Skeletal muscle satellite cell (primary cell): ENCODE measurements at regions not wholly inside any gene's neighbourhood (a gene's known extent, or its start where the extent isn't known, plus 50 kb on each side); places are given as distances from the start of the nearest gene placed in this dataset.
"Not testable (repeated sequence)": the region's sequence is repeated elsewhere in the genome, so short reads cannot be mapped to it uniquely, and the experiment has no call there.

ENCODE experiments used
- H3K27me3 ChIP-seq: 2 replicates; pipeline ENCODE4 v1.7.0; 2013; ENCODE audit warnings: low read length; ENCODE audit not compliant: control insufficient read depth, insufficient read depth
- H3K36me3 ChIP-seq: 2 replicates; pipeline ENCODE4 v1.7.0; 2013; ENCODE audit warnings: mild to moderate bottlenecking, control low read depth, low read length; ENCODE audit not compliant: insufficient read depth
- H3K4me1 ChIP-seq: 2 replicates; pipeline ENCODE4 v1.7.0; 2013; ENCODE audit warnings: low read length; ENCODE audit not compliant: control insufficient read depth, insufficient read depth
- H3K4me2 ChIP-seq: 2 replicates; pipeline ENCODE4 v1.7.0; 2013; ENCODE audit warnings: mild to moderate bottlenecking, low read length
- H3K4me3 ChIP-seq: 2 replicates; pipeline ENCODE4 v1.7.0; 2013; ENCODE audit warnings: low read length
- H3K9ac ChIP-seq: 2 replicates; pipeline ENCODE4 v1.7.0; 2013; ENCODE audit warnings: mild to moderate bottlenecking, low read depth, low read length, moderate library complexity
- H3K9me3 ChIP-seq: replicated peaks from 2 replicates; pipeline ENCODE4 v1.7.0; 2013; ENCODE audit warnings: mild to moderate bottlenecking, control low read depth, low read length

DNA sequence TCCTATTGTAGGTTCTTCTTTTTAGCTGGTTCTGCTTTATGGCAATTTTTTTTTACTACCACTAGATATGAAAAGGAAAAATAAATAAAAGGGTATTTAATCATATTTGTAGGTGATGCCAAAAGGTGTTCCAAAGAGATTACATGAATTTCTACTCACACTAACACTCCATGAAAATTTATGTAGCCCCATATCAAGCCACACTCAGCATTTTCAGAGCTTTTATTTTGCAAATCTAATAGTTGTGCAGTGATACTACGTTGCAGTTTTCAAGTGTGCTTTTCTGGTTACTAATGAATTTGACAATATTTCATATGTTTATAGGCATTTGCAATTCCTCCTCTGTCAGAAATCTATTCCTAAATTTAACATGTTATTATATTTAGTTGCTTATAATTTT is 363.9 kb upstream of the TMEFF2 start:
- no peak overlapping the region for H3K9ac ChIP-seq
- H3K4me1 ChIP-seq = no peaks in the 10 kb centered on the region
- no peak overlapping the region for H3K4me2 ChIP-seq
- no peaks in the 10 kb centered on the region for H3K27me3 ChIP-seq
- H3K9me3 ChIP-seq = no peaks in the 10 kb centered on the region
- no peaks in the 10 kb centered on the region for H3K36me3 ChIP-seq
- H3K4me3 ChIP-seq = no peak overlapping the region

GRCh38 chr2:192555740-192556139 is 361.0 kb upstream of the TMEFF2 start:
- no peaks in the 10 kb centered on the region for H3K36me3 ChIP-seq
- no peaks in the 10 kb centered on the region for H3K9me3 ChIP-seq
- H3K27me3 ChIP-seq = no peaks in the 10 kb centered on the region
- H3K4me3 ChIP-seq = no peak overlapping the region
- no peak overlapping the region for H3K4me2 ChIP-seq
- no peaks in the 10 kb centered on the region for H3K4me1 ChIP-seq
- H3K9ac ChIP-seq = no peak overlapping the region

DNA sequence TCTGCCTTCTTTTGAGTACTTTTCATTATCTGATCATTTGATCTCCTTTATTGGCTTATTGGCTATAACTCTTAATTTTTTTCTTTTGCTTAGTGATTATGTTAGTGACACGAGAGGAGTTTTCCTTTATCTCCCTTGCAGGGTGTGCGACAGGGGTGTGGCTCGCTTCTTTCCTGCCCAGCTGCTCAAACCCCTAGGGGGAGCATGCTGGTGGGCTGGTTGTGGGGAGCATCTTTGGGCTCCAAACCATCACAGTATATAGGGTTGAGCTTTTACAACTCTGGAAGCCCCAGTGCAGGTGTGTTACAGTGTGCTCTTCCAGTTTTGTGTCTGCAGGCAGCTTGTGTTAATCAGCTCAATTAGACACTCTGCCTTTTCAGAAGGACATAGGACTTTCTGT is 357.0 kb upstream of the TMEFF2 start:
- Histone ChIP-seq H3K27me3 (no peaks in the 10 kb centered on the region), H3K36me3 (no peaks in the 10 kb centered on the region), H3K4me1 (no peaks in the 10 kb centered on the region), H3K9ac (no peak overlapping the region), H3K4me3 (no peak overlapping the region), H3K4me2 (no peak overlapping the region), H3K9me3 (no peaks in the 10 kb centered on the region)

GRCh38 chr2:192546565-192546964 is 351.8 kb upstream of the TMEFF2 start:
- Histone ChIP-seq H3K4me2 (no peak overlapping the region), H3K9me3 (no peaks in the 10 kb centered on the region), H3K4me3 (no peak overlapping the region), H3K4me1 (no peaks in the 10 kb centered on the region), H3K9ac (no peak overlapping the region), H3K27me3 (no peaks in the 10 kb centered on the region), H3K36me3 (no peaks in the 10 kb centered on the region)

- no peaks in the 10 kb centered on the region for H3K27me3 ChIP-seq
- H3K9ac ChIP-seq = no peak overlapping the region
- H3K4me1 ChIP-seq = no peaks in the 10 kb centered on the region
- no peaks in the 10 kb centered on the region for H3K9me3 ChIP-seq
- no peak overlapping the region for H3K4me3 ChIP-seq
- no peaks in the 10 kb centered on the region for H3K36me3 ChIP-seq
- no peak overlapping the region for H3K4me2 ChIP-seq
These were observed 349.7 kb upstream of the TMEFF2 start for GRCh38 chr2:192544371-192544955.

DNA sequence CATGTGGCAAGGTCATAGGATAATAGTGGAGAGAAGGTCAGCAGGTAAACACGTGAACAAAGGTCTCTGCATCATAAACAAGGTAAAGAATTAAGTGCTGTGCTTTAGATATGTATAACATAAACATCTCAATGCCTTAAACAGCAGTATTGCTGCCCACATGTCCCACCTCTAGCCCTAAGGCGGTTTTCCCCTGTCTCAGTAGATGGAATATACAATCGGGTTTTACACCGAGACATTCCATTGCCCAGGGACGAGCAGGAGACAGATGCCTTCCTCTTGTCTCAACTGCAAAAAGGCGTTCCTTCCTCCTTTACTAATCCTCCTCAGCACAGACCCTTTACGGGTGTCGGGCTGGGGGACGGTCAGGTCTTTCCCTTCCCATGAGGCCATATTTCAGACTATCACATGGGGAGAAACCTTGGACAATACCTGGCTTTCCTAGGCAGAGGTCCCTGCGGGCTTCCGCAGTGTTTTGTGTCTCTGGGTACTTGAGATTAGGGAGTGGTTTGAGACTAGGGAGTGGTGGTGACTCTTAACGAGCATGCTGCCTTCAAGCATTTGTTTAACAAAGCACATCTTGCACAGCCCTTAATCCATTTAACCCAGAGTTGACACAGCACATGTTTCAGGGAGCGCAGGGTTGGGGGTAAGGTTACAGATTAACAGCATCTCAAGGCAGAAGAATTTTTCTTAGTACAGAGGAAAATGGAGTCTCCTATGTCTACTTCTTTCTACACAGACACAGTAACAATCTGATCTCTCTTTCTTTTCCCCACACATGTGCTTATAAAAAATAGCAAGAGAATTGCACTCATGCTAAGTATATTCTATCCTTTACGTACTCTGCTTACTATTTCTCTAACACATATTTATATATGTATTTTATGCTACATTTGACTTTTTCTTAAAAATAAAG is 347.7 kb upstream of the TMEFF2 start:
- H3K4me3 ChIP-seq, H3K9me3 ChIP-seq, H3K27me3 ChIP-seq, H3K4me2 ChIP-seq, H3K36me3 ChIP-seq, H3K9ac ChIP-seq, H3K4me1 ChIP-seq: not testable (repeated sequence)

GRCh38 chr2:192539306-192539705 is 344.6 kb upstream of the TMEFF2 start:
- H3K9ac ChIP-seq = no peak overlapping the region
- H3K27me3 ChIP-seq = no peaks in the 10 kb centered on the region

GRCh38 chr2:192536922-192537624 is 342.3 kb upstream of the TMEFF2 start:
- H3K9me3 ChIP-seq = no peaks in the 10 kb centered on the region
- H3K4me2 ChIP-seq = no peak overlapping the region
- H3K27me3 ChIP-seq = no peaks in the 10 kb centered on the region
- no peak overlapping the region for H3K4me3 ChIP-seq
- no peaks in the 10 kb centered on the region for H3K36me3 ChIP-seq
- H3K9ac ChIP-seq = no peak overlapping the region
- no peaks in the 10 kb centered on the region for H3K4me1 ChIP-seq

More at GRCh38 chr2:192539306-192539705, 344.6 kb upstream of the TMEFF2 start:
- H3K4me1 ChIP-seq = no peaks in the 10 kb centered on the region
- H3K4me3 ChIP-seq = no peak overlapping the region
- H3K4me2 ChIP-seq = no peak overlapping the region
- no peaks in the 10 kb centered on the region for H3K9me3 ChIP-seq
- no peaks in the 10 kb centered on the region for H3K36me3 ChIP-seq

DNA sequence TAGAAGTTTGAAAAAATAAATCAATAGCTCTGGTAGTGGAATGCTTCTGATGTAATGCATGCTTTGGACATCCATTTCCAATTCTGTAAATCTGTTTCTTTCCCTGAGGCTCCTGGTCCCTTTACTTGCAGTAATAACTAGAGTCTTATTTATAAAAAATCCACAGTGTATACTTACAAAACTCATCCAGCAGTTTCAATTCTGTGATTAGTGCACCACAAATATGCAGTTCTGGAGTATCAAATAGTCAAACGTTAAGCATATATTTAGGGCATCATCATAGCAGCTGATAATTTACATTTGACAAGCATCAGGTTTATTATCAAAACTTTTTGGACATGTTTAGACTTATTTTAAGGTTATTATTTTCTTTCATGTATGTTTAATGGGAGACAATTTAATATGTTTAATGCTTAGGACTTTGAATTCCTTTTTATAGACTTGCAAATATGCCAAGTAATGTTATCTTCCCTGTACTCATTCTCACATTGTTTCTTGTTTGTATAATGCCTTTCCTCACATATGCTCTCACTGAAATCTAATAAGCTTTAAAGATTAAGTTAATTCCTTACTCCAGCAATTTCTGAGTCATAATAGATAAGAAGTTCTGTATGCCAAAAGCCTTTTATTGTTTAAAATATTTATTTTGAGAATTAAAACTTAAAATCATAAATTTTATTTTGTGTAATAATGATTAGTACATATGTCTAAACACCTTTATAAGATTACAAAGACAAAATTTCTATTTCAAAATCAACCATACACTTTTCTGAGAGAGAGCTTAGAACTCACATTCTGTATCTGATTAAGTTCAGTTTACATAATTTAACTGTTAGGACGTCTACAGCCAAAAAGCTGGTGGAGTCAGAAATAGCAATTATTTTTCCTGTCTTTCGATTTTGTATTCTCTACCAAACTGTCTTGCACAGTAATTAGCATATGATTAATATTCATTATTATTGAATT is 341.5 kb upstream of the TMEFF2 start:
- Histone ChIP-seq H3K4me3 (no peak overlapping the region), H3K9ac (no peak overlapping the region), H3K36me3 (no peaks in the 10 kb centered on the region), H3K4me1 (no peaks in the 10 kb centered on the region), H3K27me3 (no peaks in the 10 kb centered on the region), H3K4me2 (no peak overlapping the region), H3K9me3 (no peaks in the 10 kb centered on the region)

DNA sequence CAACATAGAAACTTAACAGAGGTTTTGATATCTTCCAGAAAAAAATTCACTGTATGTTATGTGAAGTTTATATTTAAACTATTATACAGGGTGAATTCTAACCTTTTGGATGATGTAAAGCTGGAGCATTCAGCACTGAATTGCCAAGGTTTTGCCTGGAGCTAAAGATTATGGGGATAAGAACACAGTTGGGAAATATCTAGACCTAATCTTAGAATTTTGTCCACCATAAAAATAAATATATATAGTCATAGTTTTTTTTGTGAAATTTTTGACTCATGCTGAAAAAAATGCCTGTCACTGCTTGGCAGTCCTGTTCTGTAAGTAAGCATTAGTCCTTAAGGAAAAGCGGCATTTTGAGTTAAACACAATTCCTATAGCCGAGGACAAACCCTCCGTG is 339.3 kb upstream of the TMEFF2 start:
- H3K9me3 ChIP-seq = no peaks in the 10 kb centered on the region
- no peak overlapping the region for H3K4me2 ChIP-seq
- no peaks in the 10 kb centered on the region for H3K36me3 ChIP-seq
- no peak overlapping the region for H3K9ac ChIP-seq
- H3K4me1 ChIP-seq = no peaks in the 10 kb centered on the region
- no peak overlapping the region for H3K4me3 ChIP-seq
- no peaks in the 10 kb centered on the region for H3K27me3 ChIP-seq
